Neural progenitor cell (in vitro differentiated cells): ENCODE measurements at regions not wholly inside any gene's neighbourhood (a gene's known extent, or its start where the extent isn't known, plus 50 kb on each side); places are given as distances from the start of the nearest gene placed in this dataset.

Source experiments
- DNase-seq: peaks from one replicate; pipeline ENCODE4 v3.0.0-alpha.2; 2016; ENCODE audit warnings: low spot score
- H2AFZ ChIP-seq: fragments of 200-600 bp; sonication (generic); replicated peaks from 2 replicates; pipeline ENCODE4 v1.6.1; 2016; ENCODE audit warnings: antibody characterized with exemption
- H3F3A ChIP-seq: fragments of 200-600 bp; sonication (generic); 2 replicates; pipeline ENCODE4 v1.6.1; 2016; ENCODE audit warnings: antibody characterized with exemption, low read depth
- H3K27ac ChIP-seq: fragments of 200-600 bp; sonication (generic); 2 replicates; pipeline ENCODE4 v1.5.1; 2016; ENCODE audit warnings: mild to moderate bottlenecking
- H3K27me3 ChIP-seq: fragments of 200-600 bp; sonication (generic); 2 replicates; pipeline ENCODE4 v1.6.1; 2016; ENCODE audit warnings: mild to moderate bottlenecking, moderate library complexity
- H3K36me3 ChIP-seq: fragments of 200-600 bp; sonication (generic); 2 replicates; pipeline ENCODE4 v1.5.1; 2016
- H3K4me1 ChIP-seq: fragments of 200-600 bp; sonication (generic); 2 replicates; pipeline ENCODE4 v1.6.1; 2016; ENCODE audit warnings: mixed run types
- H3K4me2 ChIP-seq: fragments of 200-600 bp; sonication (generic); 2 replicates; pipeline ENCODE4 v1.6.1; 2016
- H3K4me3 ChIP-seq: fragments of 200-600 bp; sonication (generic); 2 replicates; pipeline ENCODE4 v1.5.1; 2016
- H3K79me2 ChIP-seq: fragments of 200-600 bp; sonication (generic); 2 replicates; pipeline ENCODE4 v1.6.1; 2016; ENCODE audit warnings: low read depth
- H3K9ac ChIP-seq: fragments of 200-600 bp; sonication (generic); 2 replicates; pipeline ENCODE4 v1.6.1; 2016
- H3K9me3 ChIP-seq: fragments of 200-600 bp; sonication (generic); 2 replicates; pipeline ENCODE4 v1.5.1; 2016; ENCODE audit warnings: low read depth
- H4K20me1 ChIP-seq: fragments of 200-600 bp; sonication (generic); 2 replicates; pipeline ENCODE4 v1.6.1; 2016; ENCODE audit warnings: low read depth
- H3K27ac Mint-ChIP-seq: 3 replicates; pipeline ENCODE4 v1.8.0; 2021; ENCODE audit warnings: mixed read lengths
- H3K27me3 Mint-ChIP-seq: 2 replicates; pipeline ENCODE4 v1.8.0; 2022; ENCODE audit warnings: low read depth, mild to moderate bottlenecking, inconsistent platforms, moderate library complexity, mixed read lengths; ENCODE audit not compliant: insufficient read depth
- H3K36me3 Mint-ChIP-seq: 3 replicates; pipeline ENCODE4 v1.8.0; 2021; ENCODE audit warnings: mixed read lengths
- H3K4me1 Mint-ChIP-seq: 3 replicates; pipeline ENCODE4 v1.8.0; 2021; ENCODE audit warnings: mixed read lengths
- H3K4me3 Mint-ChIP-seq: 3 replicates; pipeline ENCODE4 v1.8.0; 2021; ENCODE audit warnings: mild to moderate bottlenecking, moderate library complexity, mixed read lengths
- H3K9me3 Mint-ChIP-seq: 3 replicates; pipeline ENCODE4 v1.8.0; 2020; ENCODE audit warnings: mixed read lengths
- EZH2 ChIP-seq: fragments of 200-600 bp; sonication (generic); IDR thresholded peaks from 2 replicates; pipeline ENCODE4 v1.6.1; 2017; ENCODE audit warnings: antibody characterized with exemption, mild to moderate bottlenecking, moderate library complexity
- EZH2phosphoT487 ChIP-seq: fragments of 200-600 bp; sonication (generic); IDR thresholded peaks from 2 replicates; pipeline ENCODE4 v1.6.1; 2017; ENCODE audit warnings: antibody characterized with exemption
- TF ChIP-seq, protein P1 (sequence below): fragments of 200-600 bp; sonication (generic); IDR thresholded peaks from 2 replicates; pipeline ENCODE4 v1.5.1; 2017; ENCODE audit warnings: antibody characterized with exemption, mild to moderate bottlenecking

DNA sequence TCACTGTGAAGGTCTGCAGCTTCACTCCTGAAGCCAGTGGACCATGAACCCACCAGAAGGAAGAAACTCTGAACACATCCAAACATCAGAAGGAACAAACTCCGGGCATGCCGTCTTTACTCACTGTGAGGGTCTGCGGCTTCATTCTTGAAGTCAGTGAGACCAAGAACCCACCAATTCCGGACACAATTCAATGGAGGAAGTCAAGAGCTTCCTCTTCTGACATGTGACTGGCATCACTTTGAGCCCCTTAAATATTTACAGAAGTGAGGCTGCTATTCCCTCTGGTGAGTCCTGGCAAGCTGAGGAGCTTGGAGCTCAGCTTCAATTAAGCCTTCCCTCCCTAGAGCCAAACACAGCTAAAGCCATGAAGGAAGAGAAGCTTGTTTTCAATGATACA lies 103.5 kb upstream of the SRD5A3 start:
- Histone ChIP-seq H3K27ac (no peak overlapping the region), H2AFZ (no peak overlapping the region), H3K4me1 (no peaks in the 10 kb centered on the region), H3K9me3 (peaks cover 8% of the 10 kb centered on the region), H3K4me3 (no peak overlapping the region), H3K9ac (no peak overlapping the region), H3K4me2 (no peak overlapping the region), H3K27me3 (no peaks in the 10 kb centered on the region), H4K20me1 (no peaks in the 10 kb centered on the region), H3F3A (no peaks in the 10 kb centered on the region), H3K36me3 (no peaks in the 10 kb centered on the region), H3K79me2 (no peaks in the 10 kb centered on the region)
- H3K36me3 Mint-ChIP-seq, result no peaks in the 10 kb centered on the region
- H3K4me3 Mint-ChIP-seq, result no peak overlapping the region
- no peak overlapping the region for H3K27ac Mint-ChIP-seq
- TF ChIP-seq EZH2phosphoT487 (no peak), EZH2 (no peak)
- TF ChIP-seq, protein P1, sequence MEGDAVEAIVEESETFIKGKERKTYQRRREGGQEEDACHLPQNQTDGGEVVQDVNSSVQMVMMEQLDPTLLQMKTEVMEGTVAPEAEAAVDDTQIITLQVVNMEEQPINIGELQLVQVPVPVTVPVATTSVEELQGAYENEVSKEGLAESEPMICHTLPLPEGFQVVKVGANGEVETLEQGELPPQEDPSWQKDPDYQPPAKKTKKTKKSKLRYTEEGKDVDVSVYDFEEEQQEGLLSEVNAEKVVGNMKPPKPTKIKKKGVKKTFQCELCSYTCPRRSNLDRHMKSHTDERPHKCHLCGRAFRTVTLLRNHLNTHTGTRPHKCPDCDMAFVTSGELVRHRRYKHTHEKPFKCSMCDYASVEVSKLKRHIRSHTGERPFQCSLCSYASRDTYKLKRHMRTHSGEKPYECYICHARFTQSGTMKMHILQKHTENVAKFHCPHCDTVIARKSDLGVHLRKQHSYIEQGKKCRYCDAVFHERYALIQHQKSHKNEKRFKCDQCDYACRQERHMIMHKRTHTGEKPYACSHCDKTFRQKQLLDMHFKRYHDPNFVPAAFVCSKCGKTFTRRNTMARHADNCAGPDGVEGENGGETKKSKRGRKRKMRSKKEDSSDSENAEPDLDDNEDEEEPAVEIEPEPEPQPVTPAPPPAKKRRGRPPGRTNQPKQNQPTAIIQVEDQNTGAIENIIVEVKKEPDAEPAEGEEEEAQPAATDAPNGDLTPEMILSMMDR, result no peak
- H3K4me1 Mint-ChIP-seq, result no peaks in the 10 kb centered on the region
- no peaks in the 10 kb centered on the region for H3K27me3 Mint-ChIP-seq
- DNase-seq, result no peak
- H3K9me3 Mint-ChIP-seq, result peaks cover 11% of the 10 kb centered on the region

DNA sequence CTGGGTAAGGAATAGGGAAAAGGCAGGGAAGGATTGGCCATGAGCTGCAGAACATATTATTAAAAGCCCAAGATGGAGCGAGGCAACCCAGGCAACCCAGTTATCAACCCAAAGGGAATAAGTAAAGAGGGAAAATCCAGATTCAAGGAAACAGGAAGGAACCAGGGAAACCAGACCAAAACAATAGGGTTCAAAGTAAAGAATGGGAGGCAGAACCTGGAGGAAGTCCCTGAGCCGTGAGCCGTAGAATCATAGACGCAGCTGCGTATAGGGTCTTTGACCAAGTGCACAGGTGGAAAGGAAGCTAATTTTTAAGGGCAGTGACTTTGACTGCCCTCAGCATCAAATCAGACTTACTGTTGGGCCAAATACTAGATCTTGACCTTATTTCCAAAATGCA lies 98.5 kb upstream of the SRD5A3 start:
- no peaks in the 10 kb centered on the region for H3K36me3 ChIP-seq
- no peak overlapping the region for H2AFZ ChIP-seq
- H3K4me2 ChIP-seq, result no peak overlapping the region
- H3K4me3 ChIP-seq, result no peak overlapping the region
- Mint-ChIP-seq H3K36me3 (no peaks in the 10 kb centered on the region), H3K4me1 (peaks cover 5% of the 10 kb centered on the region), H3K9me3 (no peaks in the 10 kb centered on the region), H3K27ac (no peak overlapping the region), H3K4me3 (no peak overlapping the region), H3K27me3 (no peaks in the 10 kb centered on the region)
- peaks cover 8% of the 10 kb centered on the region for H3K4me1 ChIP-seq
- no peaks in the 10 kb centered on the region for H3K9me3 ChIP-seq
- no peak overlapping the region for H3K9ac ChIP-seq
- DNase-seq, result no peak
- no peaks in the 10 kb centered on the region for H3K79me2 ChIP-seq
- H3K27me3 ChIP-seq, result no peaks in the 10 kb centered on the region
- H4K20me1 ChIP-seq, result no peaks in the 10 kb centered on the region
- TF ChIP-seq, protein P1, result no peak
- TF ChIP-seq EZH2phosphoT487 (no peak), EZH2 (no peak)
- no peak overlapping the region for H3K27ac ChIP-seq
- peaks cover 5% of the 10 kb centered on the region for H3F3A ChIP-seq

DNA sequence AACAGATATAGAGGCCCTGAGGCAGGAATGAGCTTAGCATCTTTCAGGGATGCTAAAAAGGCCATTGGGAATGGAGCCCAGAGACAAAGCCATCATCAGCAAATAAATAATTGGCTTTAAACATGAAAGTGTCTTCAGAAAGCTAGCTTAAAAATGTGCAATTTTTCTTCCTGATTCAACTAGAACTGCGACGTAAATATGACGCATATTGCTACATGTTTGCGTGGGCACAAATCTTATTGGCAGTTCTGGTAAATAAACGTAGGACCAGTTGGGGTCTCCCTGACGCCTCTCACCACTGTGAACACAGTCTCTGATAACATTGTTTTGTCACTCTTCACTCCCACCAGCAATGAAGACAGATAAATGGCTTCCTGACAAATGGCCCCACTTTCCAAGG lies 97.3 kb upstream of the SRD5A3 start:
- Histone ChIP-seq H3K9me3 (no peaks in the 10 kb centered on the region), H3K4me3 (no peak overlapping the region), H2AFZ (no peak overlapping the region), H3K36me3 (no peaks in the 10 kb centered on the region), H3K9ac (no peak overlapping the region), H3K27me3 (no peaks in the 10 kb centered on the region), H3K27ac (no peak overlapping the region), H3K4me1 (peaks cover 10% of the 10 kb centered on the region), H3K4me2 (no peak overlapping the region), H3F3A (peaks cover 5% of the 10 kb centered on the region), H4K20me1 (no peaks in the 10 kb centered on the region), H3K79me2 (no peaks in the 10 kb centered on the region)
- H3K27me3 Mint-ChIP-seq, result no peaks in the 10 kb centered on the region
- H3K4me1 Mint-ChIP-seq, result peaks cover 8% of the 10 kb centered on the region
- H3K4me3 Mint-ChIP-seq, result no peak overlapping the region
- no peaks in the 10 kb centered on the region for H3K9me3 Mint-ChIP-seq
- H3K27ac Mint-ChIP-seq, result no peak overlapping the region
- no peaks in the 10 kb centered on the region for H3K36me3 Mint-ChIP-seq
- TF ChIP-seq EZH2, result no peak
- TF ChIP-seq EZH2phosphoT487, result no peak
- TF ChIP-seq, protein P1, result no peak
- DNase-seq, result no peak
